Pancreas (tissue), 10 donors: ENCODE measurements at regions not wholly inside any gene's neighbourhood (a gene's known extent, or its start where the extent isn't known, plus 50 kb on each side); places are given as distances from the start of the nearest gene placed in this dataset.

Source experiments
- ATAC-seq, 4 donors: fragments of 200-7000 bp; cut with Tn5 transposase; one replicate each; pipeline versions ENCODE4 v1.8.0 to v1.9.1; 2020; ENCODE audit warnings: mild to moderate bottlenecking in 4 of 4, moderate library complexity in 4 of 4
- DNase-seq, 6 donors: peaks; one replicate each; pipeline ENCODE4 v3.0.0-alpha.2; 2020
- FAIRE-seq: peaks from 2 replicates; lab custom pipeline; 2012; peaks lifted over from hg19 to GRCh38; lab: Jason Lieb, UNC
- H3K27ac ChIP-seq, 4 donors: fragments of 200-600 bp; sonication (generic); 1 replicate in 3 of 4; 2 replicates in 1 of 4; pipeline versions ENCODE4 v1.5.0 to v1.8.0; 2020
- H3K27me3 ChIP-seq, 4 donors: fragments of 200-600 bp; one replicate each; pipeline ENCODE4 v1.8.0; 2021
- H3K36me3 ChIP-seq, 3 donors: fragments of 200-600 bp; sonication (generic) in 1 of 3; one replicate each; pipeline versions ENCODE4 v1.5.0 to v1.8.0; 2020 to 2021
- H3K4me1 ChIP-seq, 3 donors: fragments of 200-600 bp; one replicate each; pipeline ENCODE4 v1.8.0; 2021
- H3K4me3 ChIP-seq, 4 donors: fragments of 200-600 bp; sonication (generic) in 2 of 4; one replicate each; pipeline versions ENCODE4 v1.5.0 to v1.8.0; 2020 to 2021
- H3K9me3 ChIP-seq, 4 donors: fragments of 200-600 bp; one replicate each; pipeline ENCODE4 v1.8.0; 2021
- CTCF ChIP-seq, 4 donors: fragments of 200-600 bp; sonication (generic) in 3 of 4; IDR thresholded peaks; one replicate each; pipeline versions ENCODE4 v1.5.0 to v1.8.0; 2021; ENCODE audit warnings: antibody characterized with exemption in 4 of 4
- WGBS, 2 donors: extraction: QIAGEN DNeasy Blood & Tissue Kit; methylation state at CpG; one replicate each; pipeline ENCODE4 v1.1.7; 2013; 5-methylcytosine and 5-hydroxymethylcytosine counted together
- intact Hi-C, 3 donors: fragments of 100-400 bp; cut with DNase I; formaldehyde crosslinking; loops; one replicate each; pipeline versions ENCODE4 v1.11.1 to v1.14.2; 2022
- donor health status: healthy with polysubstance abuse.
- donor health status: DM: no; HTN: no; CAD: no; lungs with moderate emphysema.
- donor health status: DM: no; HTN: no; CAD: no.
- donor health status: control.
- donor health status: control.
- donor health status: Bipolar disorder and iron deficiency.
- donor health status: DM: yes; HTN: yes; CAD: no.
- donor health status: DM: no; HTN: no; CAD: no.
- donor health status: DM: no; HTN: no; CAD: no.
- donor health status: DM: yes; HTN: yes; CAD: no.

DNA sequence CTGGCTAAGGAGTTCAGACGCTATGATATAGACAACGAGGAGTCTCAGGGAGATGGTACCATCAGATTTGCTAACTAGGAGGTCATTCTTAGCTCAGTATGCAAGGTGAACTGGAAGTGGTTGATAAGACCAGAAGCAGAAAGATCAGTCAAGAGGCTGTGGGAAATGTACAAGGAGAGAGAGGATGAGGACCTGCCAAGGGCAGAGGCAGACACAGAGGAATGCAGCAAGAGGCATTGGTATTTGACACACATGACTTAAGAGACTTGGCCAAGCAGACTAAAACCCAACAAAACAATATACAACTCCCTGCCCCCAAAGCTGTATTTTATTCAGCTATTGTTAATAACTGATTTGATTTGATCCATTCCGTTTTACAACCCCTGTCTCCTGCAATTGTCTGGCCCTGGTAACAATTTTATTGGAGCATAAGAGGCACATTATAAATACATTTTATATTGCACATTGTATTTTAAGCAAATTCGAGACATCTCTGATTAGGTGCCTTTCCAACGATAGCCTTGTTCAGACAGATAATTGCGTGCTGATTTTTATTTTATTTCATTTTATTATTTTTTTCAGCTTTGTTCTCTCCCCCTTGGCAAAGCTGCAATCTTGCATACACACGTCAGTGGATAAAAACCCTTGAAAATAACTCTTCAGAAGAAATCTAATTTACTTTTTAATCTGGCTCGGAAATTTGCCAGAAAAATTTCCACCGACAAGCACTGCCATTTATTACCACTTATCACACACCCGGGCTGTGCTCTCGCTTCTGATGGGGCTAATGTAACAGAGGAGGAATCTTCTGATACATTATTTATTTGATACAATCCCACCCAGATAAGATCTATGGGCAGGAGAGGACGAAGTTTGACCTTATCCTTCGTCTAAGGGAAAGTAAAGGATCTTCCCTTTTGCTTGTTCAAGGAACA lies 237.8 kb downstream of the NXPE2 start:
- 57 to 64% methylated on average over 13 of the region's 13 CpGs for WGBS, 2 donors
- intact Hi-C loops = no loop called here
- no peaks in the 10 kb centered on the region for H3K27me3 ChIP-seq
- no peaks in the 10 kb centered on the region for H3K4me1 ChIP-seq
- FAIRE-seq = no peak
- DNase-seq = no peak
- TF ChIP-seq CTCF (IDR thresholded peaks at IDR 0.05) = no peak
- H3K36me3 ChIP-seq = no peaks in the 10 kb centered on the region
- ATAC-seq = no peak
- no peaks in the 10 kb centered on the region for H3K9me3 ChIP-seq
- no peak overlapping the region for H3K4me3 ChIP-seq
- H3K27ac ChIP-seq = no peak overlapping the region

- no peaks in the 10 kb centered on the region for H3K36me3 ChIP-seq
- H3K4me1 ChIP-seq = no peaks in the 10 kb centered on the region
- WGBS, 2 donors = 56 to 60% methylated on average over 8 of the region's 8 CpGs
- intact Hi-C loops = no loop called here
- no peak for DNase-seq
- H3K27me3 ChIP-seq = no peaks in the 10 kb centered on the region
- no peak for FAIRE-seq
- H3K27ac ChIP-seq = no peak overlapping the region
- no peak overlapping the region for H3K4me3 ChIP-seq
- no peaks in the 10 kb centered on the region for H3K9me3 ChIP-seq
- no peak for TF ChIP-seq CTCF (IDR thresholded peaks at IDR 0.05)
- no peak for ATAC-seq
Observed at GRCh38 chr11:114918286-114918685, 240.0 kb downstream of the NXPE2 start.

DNA sequence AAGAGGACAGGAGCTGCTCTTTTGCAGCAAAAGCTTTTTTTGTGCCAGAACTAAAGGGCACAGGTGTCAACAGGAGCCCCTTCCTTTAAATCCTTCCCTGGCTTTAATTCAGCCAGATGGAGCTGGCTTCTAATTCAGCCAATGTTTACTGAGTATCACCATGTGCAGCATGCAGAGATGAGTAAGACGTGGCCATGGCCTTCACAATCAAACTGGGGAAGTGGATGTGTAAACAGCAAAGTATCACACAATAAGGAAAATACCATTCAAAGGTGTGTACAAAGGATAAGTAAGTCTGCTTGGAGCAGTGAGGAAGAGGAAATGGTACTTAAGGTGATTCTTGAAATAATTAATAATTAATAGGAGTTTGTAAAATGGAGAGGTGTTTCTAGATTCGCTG lies 243.4 kb downstream of the NXPE2 start:
- no peaks in the 10 kb centered on the region for H3K4me1 ChIP-seq
- intact Hi-C loops = no loop called here

DNA sequence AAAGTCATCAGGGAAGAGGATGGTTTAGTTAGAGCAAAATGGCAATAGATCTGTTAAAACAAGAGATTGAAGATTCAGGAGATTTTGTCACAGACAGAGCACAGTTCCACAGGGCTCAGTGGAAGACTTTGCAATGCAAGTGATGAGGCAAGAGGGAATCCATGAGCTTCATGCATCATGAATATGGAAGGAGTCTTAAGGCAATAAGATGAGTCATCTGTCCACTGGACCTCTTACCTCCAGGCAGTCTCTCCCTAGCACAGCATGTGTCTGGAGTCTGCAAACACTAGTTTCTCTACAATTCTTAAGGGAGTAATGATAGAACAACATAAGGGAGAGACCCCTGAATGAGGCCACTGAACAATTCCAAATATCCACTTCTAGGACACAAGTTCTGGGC lies 245.7 kb downstream of the NXPE2 start:
- ATAC-seq = no peak
- no peaks in the 10 kb centered on the region for H3K4me1 ChIP-seq
- H3K27ac ChIP-seq = no peak overlapping the region
- no peaks in the 10 kb centered on the region for H3K36me3 ChIP-seq
- TF ChIP-seq CTCF (IDR thresholded peaks at IDR 0.05) = no peak
- H3K4me3 ChIP-seq = no peak overlapping the region
- H3K27me3 ChIP-seq = no peaks in the 10 kb centered on the region
- FAIRE-seq = no peak
- intact Hi-C loops = no loop called here
- H3K9me3 ChIP-seq = no peaks in the 10 kb centered on the region
- no peak for DNase-seq

More for the DNA sequence above, 243.4 kb downstream of the NXPE2 start:
- no peaks in the 10 kb centered on the region for H3K27me3 ChIP-seq
- FAIRE-seq = no peak
- ATAC-seq = no peak
- no peak for TF ChIP-seq CTCF (IDR thresholded peaks at IDR 0.05)
- no peaks in the 10 kb centered on the region for H3K9me3 ChIP-seq
- no peaks in the 10 kb centered on the region for H3K36me3 ChIP-seq
- no peak overlapping the region for H3K27ac ChIP-seq
- WGBS, 2 donors = 33 to 41% methylated on average over 2 of the region's 2 CpGs
- no peak overlapping the region for H3K4me3 ChIP-seq
- no peak for DNase-seq

GRCh38 chr11:114925591-114925990 lies 247.3 kb downstream of the NXPE2 start:
- H3K27ac ChIP-seq = no peak overlapping the region
- WGBS, 2 donors = 50 to 60% methylated on average over 2 of the region's 2 CpGs
- no peaks in the 10 kb centered on the region for H3K36me3 ChIP-seq
- ATAC-seq (no peak), DNase-seq (no peak), FAIRE-seq (no peak)
- intact Hi-C loops = no loop called here
- H3K4me1 ChIP-seq = no peaks in the 10 kb centered on the region
- H3K27me3 ChIP-seq = no peaks in the 10 kb centered on the region
- TF ChIP-seq CTCF (IDR thresholded peaks at IDR 0.05) = no peak
- no peaks in the 10 kb centered on the region for H3K9me3 ChIP-seq
- H3K4me3 ChIP-seq = no peak overlapping the region
